ENCODE measurements at regions not wholly inside any gene's neighbourhood (a gene's known extent, or its start where the extent isn't known, plus 50 kb on each side); places are given as distances from the start of the nearest gene placed in this dataset.

DNA sequence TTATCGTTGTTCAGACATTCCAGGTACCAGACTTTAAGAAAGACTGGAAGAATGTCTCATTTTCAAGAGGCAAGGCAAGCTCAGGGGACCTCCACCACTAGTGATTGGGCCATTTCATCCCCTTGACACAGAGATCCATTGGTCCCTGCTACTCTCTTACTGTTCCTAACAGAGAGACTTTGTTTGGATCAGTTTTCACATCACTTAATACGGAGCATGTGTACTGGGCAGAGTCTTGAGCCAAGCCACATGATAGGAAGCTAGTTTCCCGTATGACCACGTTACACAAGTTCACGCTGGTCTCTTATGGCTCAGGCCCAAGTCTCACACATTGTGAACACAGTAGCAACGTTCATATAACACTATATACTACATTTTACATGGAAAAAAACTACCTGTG, 269.9 kb downstream of the BAMBI start:
- no peak for DNase-seq
- Histone ChIP-seq H3K27ac (no peak overlapping the region), H3K4me1 (peaks cover 4% of the 10 kb centered on the region), H3K9me3 (no peaks in the 10 kb centered on the region), H3K4me3 (no peak overlapping the region), H3K36me3 (no peaks in the 10 kb centered on the region), H3K27me3 (no peaks in the 10 kb centered on the region)
- TF ChIP-seq, protein P1, sequence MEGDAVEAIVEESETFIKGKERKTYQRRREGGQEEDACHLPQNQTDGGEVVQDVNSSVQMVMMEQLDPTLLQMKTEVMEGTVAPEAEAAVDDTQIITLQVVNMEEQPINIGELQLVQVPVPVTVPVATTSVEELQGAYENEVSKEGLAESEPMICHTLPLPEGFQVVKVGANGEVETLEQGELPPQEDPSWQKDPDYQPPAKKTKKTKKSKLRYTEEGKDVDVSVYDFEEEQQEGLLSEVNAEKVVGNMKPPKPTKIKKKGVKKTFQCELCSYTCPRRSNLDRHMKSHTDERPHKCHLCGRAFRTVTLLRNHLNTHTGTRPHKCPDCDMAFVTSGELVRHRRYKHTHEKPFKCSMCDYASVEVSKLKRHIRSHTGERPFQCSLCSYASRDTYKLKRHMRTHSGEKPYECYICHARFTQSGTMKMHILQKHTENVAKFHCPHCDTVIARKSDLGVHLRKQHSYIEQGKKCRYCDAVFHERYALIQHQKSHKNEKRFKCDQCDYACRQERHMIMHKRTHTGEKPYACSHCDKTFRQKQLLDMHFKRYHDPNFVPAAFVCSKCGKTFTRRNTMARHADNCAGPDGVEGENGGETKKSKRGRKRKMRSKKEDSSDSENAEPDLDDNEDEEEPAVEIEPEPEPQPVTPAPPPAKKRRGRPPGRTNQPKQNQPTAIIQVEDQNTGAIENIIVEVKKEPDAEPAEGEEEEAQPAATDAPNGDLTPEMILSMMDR (IDR thresholded peaks at IDR 0.05) = no peak
- intact Hi-C loops (cut with DNase I) = no loop called here
- ATAC-seq = no peak

DNA sequence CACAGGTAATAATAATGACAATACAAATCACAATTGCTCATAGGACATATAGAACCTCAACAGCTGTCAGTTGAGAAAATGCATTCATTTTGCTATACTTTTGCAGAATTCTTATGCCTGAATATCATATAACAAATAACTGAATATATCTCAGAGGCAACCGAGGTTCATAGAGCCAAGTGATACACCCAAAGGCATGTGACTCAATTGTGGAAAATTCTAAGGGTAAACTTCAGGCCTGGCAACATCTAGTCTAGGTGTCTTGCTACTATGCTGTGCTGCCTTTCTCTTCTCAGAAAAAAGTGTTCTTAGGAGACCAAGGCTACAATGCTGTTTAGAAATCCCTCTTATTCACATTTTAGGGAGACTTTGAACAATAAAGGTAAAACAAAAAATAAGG, 270.7 kb downstream of the BAMBI start:
- Histone ChIP-seq H3K36me3 (no peaks in the 10 kb centered on the region), H3K9me3 (no peaks in the 10 kb centered on the region), H3K4me3 (no peak overlapping the region), H3K4me1 (peaks cover 4% of the 10 kb centered on the region), H3K27ac (no peak overlapping the region), H3K27me3 (no peaks in the 10 kb centered on the region)
- ATAC-seq = no peak
- TF ChIP-seq, protein P1 (IDR thresholded peaks at IDR 0.05) = no peak
- intact Hi-C loops (cut with DNase I) = no loop called here
- DNase-seq = no peak

DNA sequence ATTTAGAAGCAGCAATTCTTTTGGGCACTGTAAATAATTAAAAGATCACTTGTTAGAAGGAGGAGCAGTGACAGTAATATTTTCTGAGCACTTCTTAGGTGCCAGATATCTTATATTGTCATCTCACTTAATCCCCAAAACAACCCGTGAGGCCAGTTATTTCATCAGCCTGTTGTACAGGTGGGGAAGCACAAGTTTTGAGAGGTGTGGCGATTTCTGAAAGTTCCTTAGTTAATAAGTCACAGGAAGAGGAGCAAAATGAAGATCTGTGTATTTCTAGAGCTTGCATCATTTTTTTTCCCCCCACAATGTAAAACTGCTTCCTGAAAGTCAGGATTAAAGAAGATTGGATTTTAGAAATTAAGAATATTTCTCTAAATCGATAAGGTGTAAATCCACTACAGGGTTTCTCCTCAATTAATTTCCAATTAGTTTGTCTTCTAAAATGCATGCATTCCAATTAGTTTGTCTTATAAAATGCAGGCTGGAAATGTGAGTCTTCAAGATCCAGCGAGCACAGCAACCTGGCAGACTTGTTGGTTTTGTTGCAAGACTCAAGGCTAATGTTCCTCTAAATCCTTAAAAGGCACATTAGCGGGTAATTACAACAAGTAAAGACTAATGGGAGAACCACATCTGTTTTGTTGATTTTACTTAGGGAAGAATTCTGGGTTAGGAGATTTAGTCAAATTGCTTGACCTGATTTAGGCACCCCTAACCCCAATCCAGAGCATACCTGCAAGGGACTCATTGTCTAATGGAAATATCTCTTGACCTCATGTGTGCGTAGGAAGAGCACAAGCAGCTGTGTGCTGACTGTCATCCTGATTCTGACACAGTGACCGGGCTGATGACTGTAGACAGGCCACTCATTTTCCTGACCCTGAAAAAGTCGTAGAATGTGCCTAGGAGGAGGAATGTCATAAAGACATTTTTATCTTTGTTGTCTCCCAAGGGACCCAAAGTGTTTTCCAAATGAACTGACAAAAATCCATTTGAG, 272.0 kb downstream of the BAMBI start:
- H3K27ac ChIP-seq = no peak overlapping the region

DNA sequence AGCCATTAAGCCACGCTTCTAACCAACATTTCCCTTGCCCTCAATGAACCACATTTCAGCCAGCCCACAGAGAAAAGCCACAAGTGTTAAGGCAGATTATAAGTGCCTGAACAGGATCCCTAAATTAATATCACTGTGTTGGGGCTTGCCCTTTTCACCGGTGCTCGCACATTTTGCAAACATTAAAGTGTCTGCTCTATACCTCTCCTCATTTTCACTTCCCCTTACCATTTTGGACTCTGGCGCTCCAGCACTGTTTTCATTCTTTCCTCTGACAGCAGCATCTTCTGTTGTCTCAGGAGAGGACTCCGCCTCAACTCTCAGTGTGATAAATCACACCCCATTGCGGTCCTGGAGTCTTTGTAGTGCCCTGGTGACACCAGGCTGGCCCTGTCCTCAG, 274.2 kb downstream of the BAMBI start:
- intact Hi-C loops (cut with DNase I) = no loop called here
- Histone ChIP-seq H3K9me3 (no peaks in the 10 kb centered on the region), H3K27me3 (no peaks in the 10 kb centered on the region), H3K4me1 (peaks cover 4% of the 10 kb centered on the region), H3K27ac (no peak overlapping the region), H3K36me3 (no peaks in the 10 kb centered on the region), H3K4me3 (no peak overlapping the region)
- no peak for ATAC-seq
- TF ChIP-seq, protein P1 (IDR thresholded peaks at IDR 0.05) = no peak
- no peak for DNase-seq

More for the DNA sequence above, 272.0 kb downstream of the BAMBI start:
- H3K4me1 ChIP-seq = peaks cover 4% of the 10 kb centered on the region
- no peaks in the 10 kb centered on the region for H3K9me3 ChIP-seq
- no peak overlapping the region for H3K4me3 ChIP-seq
- H3K36me3 ChIP-seq = no peaks in the 10 kb centered on the region
- H3K27me3 ChIP-seq = no peaks in the 10 kb centered on the region
- TF ChIP-seq, protein P1 (IDR thresholded peaks at IDR 0.05) = no peak
- ATAC-seq (no peak), DNase-seq (no peak)
- intact Hi-C loops (cut with DNase I) = no loop called here

DNA sequence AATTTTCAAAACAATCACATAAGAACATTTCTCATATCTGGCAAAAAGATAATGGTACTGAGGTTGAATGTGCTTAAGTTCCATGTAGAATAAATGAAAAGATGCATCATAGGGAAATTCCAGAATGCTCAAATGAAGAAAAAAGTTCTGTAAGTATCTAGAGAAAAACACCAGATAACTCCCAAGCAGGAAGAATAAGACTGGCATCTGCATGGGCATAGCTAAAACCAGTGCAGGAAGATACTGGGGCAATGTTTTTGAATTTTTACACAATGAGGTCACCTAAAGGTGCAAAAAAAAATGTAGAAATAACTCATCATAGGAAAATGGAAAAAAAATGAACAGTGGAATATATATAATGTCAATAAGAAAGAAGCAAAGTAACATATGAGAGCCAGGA, 275.2 kb downstream of the BAMBI start:
- Histone ChIP-seq H3K27ac (no peak overlapping the region), H3K36me3 (no peaks in the 10 kb centered on the region), H3K9me3 (no peaks in the 10 kb centered on the region), H3K4me3 (no peak overlapping the region), H3K27me3 (no peaks in the 10 kb centered on the region), H3K4me1 (no peaks in the 10 kb centered on the region)
- intact Hi-C loops (cut with DNase I) = no loop called here
- ATAC-seq = no peak
- DNase-seq = no peak
- TF ChIP-seq, protein P1 (IDR thresholded peaks at IDR 0.05) = no peak

Data from upper lobe of right lung (tissue), 1 donor.